ENCODE measurements at regions not wholly inside any gene's neighbourhood (a gene's known extent, or its start where the extent isn't known, plus 50 kb on each side); places are given as distances from the start of the nearest gene placed in this dataset.

DNA sequence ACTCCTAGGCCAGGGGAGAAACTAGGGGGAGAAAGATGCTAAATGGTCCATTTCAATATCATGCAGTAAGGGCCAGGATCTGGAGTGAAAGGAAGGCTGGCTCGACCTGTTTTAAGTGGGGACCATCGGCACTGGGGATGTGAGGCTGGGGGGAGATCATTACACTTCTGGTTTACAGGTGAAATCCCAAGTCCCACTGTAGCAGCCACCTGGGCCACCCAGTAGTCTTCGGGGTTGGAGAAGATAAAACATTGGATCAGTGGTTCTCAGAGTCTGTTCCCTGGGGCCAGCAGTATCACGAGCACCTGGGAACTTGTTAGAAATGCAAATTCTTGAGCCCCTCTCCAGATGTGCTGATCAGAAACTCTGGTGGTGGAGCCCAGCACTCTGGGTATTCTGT lies 111.3 kb upstream of the ALDH1B1 start:
- ChIA-PET POLR2A (no interaction called here), CTCF (no interaction called here)
- DNase-seq (ENCODE audit: extremely low spot score), result no peak
- TF ChIP-seq, protein P1, sequence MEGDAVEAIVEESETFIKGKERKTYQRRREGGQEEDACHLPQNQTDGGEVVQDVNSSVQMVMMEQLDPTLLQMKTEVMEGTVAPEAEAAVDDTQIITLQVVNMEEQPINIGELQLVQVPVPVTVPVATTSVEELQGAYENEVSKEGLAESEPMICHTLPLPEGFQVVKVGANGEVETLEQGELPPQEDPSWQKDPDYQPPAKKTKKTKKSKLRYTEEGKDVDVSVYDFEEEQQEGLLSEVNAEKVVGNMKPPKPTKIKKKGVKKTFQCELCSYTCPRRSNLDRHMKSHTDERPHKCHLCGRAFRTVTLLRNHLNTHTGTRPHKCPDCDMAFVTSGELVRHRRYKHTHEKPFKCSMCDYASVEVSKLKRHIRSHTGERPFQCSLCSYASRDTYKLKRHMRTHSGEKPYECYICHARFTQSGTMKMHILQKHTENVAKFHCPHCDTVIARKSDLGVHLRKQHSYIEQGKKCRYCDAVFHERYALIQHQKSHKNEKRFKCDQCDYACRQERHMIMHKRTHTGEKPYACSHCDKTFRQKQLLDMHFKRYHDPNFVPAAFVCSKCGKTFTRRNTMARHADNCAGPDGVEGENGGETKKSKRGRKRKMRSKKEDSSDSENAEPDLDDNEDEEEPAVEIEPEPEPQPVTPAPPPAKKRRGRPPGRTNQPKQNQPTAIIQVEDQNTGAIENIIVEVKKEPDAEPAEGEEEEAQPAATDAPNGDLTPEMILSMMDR (IDR thresholded peaks at IDR 0.05; ENCODE audit: control extremely low read depth, extremely low read depth, low read depth, missing control alignments), result no peak

DNA sequence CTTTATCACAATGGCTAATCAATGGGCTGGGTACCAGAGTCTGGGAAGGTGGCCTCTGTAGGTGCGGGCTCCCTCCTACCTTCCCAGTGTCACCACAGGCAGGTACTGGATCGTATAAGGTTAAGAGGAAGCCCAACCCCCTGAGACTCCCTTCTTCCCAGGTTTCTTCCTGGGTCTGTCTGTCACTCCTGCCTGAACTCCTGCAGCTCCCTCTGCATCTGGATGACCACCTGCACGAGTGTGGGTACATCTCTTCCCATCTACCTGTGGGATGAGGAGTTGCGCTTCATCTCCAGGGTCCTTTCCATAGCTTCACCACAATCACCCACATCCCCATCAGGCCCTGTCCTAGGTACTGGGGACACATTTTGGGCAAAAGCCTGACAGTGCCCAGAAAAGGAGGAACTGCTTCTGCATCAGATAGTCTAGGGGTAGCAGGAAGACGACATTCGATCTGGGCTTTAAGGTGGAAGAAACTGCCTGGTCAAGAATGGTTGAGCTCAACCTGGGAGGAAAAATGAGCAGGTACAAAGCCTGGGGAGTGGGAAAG lies 112.2 kb upstream of the ALDH1B1 start:
- ChIA-PET CTCF (no interaction called here), POLR2A (no interaction called here)
- TF ChIP-seq, protein P1 (IDR thresholded peaks at IDR 0.05; ENCODE audit: control extremely low read depth, extremely low read depth, low read depth, missing control alignments), result no peak
- no peak for DNase-seq (ENCODE audit: extremely low spot score)

DNA sequence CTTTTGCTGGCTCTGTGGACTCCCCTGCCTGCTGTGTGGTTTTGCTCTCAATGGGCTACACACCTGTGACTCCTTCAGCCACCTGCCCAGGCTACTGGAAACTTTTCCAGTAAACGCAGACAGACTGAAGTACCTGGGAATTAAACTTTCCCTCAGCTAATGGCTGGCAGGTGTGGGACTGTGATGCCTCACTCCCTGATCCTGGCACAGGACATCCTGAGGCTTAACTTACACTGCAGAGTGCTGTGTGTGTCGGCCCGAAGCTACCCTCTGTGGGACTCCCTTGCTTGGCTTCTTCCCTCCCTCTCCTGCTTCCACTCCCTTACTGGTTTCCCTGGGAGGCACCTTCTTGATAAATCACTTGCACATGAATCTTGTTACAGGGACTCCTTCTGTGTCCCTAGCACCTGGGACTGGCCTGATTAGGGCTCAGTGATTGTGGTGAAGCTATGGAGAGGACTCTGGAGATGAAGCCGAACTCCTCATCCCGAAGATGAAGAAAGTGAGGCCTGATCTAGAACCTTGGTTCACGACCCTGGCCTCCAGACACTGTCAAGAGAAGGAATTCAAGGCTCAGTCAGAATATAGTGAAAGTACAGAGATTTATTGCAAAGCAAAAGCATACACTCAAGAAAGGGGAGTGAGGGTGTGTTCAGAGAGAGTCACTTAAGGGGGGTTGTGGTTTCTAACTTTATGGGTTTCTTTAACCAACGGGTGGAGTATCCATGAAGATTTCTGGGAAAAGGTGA lies 113.4 kb upstream of the ALDH1B1 start:
- ChIA-PET CTCF (no interaction called here), POLR2A (no interaction called here)
- TF ChIP-seq, protein P1 (IDR thresholded peaks at IDR 0.05; ENCODE audit: control extremely low read depth, extremely low read depth, low read depth, missing control alignments), result no peak
- DNase-seq (ENCODE audit: extremely low spot score), result no peak

DNA sequence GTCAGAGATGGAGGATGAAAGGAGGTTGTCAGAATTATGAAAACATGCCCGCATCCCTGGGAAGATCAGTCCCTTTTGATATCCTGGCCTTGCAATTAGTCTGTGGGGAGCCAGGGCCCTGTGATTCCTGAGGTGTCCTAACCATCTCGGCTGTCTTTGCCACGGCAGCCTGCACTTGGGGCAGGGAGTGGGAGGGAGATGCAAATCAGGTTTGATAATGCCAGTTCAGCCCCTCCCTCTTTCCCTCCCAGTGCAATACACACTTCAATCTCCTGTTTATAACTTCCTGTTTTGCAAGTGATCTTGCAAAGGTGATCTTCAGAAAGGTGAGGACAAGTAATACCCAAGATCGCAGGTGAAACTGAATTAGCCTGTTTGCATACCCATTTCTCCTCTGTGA lies 114.0 kb upstream of the ALDH1B1 start:
- DNase-seq (ENCODE audit: extremely low spot score), result no peak
- POLR2A ChIA-PET, result no interaction called here
- TF ChIP-seq, protein P1 (IDR thresholded peaks at IDR 0.05; ENCODE audit: control extremely low read depth, extremely low read depth, low read depth, missing control alignments), result no peak
- CTCF ChIA-PET, result no interaction called here

DNA sequence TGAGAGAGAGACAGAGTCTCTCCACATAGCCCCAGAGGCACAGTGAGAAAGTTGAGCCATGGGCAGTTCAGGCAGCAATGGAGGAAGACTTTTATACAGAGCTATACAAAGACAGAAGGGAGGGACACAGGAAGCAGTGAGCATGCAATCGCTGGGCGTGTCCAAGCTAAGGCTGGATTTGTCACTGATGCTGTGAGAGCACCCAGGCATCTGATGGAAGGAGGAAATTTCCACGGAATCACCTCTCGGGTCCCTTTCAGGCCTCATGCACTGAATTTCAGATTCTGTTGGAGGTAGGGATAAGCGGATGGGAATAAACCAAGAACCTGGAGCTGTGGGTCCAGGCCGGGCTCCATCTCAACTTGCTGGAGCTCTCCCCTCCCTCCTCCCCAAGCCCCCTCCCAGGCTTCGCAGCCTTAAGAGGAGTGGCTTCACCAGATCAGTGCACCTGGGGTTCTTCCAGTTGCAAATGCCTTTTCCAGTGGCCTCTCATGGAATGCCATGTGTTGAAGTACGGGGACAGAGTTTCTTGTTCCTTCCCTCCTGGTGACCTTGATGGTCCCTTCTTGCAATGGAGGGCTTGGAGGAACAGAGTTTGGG lies 114.8 kb upstream of the ALDH1B1 start:
- no peak for DNase-seq (ENCODE audit: extremely low spot score)
- ChIA-PET CTCF (no interaction called here), POLR2A (no interaction called here)

DNA sequence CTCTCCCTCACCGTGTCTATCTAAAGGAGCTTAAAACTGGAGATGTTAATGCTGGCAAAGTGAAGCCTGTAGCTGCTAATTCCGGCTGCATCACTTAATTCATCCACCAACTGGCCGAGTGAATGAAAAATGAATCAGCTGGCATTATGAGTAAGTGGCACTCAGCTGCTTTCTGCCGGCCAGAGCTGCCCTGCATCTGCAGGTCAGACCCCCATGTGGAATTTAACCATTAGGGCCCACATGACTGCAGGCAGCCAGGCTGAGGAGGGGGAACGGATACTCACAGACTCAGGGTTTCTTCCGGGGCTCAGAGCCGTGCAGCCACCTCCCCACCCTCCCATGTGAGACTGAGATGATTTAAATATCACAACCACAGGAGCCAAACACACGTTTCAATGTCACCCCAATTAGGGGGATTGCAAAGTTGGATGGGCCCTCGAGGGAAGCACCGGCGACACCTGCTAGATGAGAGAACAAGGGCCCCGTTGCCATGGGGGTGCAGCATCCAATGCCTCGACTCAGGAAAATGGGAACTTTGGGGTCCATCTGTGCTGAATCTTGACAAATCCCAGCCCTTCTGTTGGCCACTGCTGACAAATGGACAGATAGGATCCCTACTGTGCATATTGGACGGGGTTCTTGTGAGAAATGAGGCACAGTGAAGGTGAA lies 115.6 kb upstream of the ALDH1B1 start:
- CTCF ChIA-PET, result no interaction called here
- POLR2A ChIA-PET, result no interaction called here
- DNase-seq (ENCODE audit: extremely low spot score), result no peak
- TF ChIP-seq, protein P1 (IDR thresholded peaks at IDR 0.05; ENCODE audit: control extremely low read depth, extremely low read depth, low read depth, missing control alignments), result no peak

More for the DNA sequence above, 114.8 kb upstream of the ALDH1B1 start:
- TF ChIP-seq, protein P1 (IDR thresholded peaks at IDR 0.05; ENCODE audit: control extremely low read depth, extremely low read depth, low read depth, missing control alignments), result no peak

Measured in GM10248 (cell line).